Neural progenitor cell (in vitro differentiated cells): ENCODE measurements at regions not wholly inside any gene's neighbourhood (a gene's known extent, or its start where the extent isn't known, plus 50 kb on each side); places are given as distances from the start of the nearest gene placed in this dataset.

Experiments
- CTCF ChIP-seq: fragments of 200-600 bp; sonication (generic); IDR thresholded peaks from 2 replicates; pipeline ENCODE4 v1.5.1; 2017; ENCODE audit warnings: antibody characterized with exemption, mild to moderate bottlenecking
- EZH2 ChIP-seq: fragments of 200-600 bp; sonication (generic); IDR thresholded peaks from 2 replicates; pipeline ENCODE4 v1.6.1; 2017; ENCODE audit warnings: antibody characterized with exemption, mild to moderate bottlenecking, moderate library complexity
- EZH2phosphoT487 ChIP-seq: fragments of 200-600 bp; sonication (generic); IDR thresholded peaks from 2 replicates; pipeline ENCODE4 v1.6.1; 2017; ENCODE audit warnings: antibody characterized with exemption

DNA sequence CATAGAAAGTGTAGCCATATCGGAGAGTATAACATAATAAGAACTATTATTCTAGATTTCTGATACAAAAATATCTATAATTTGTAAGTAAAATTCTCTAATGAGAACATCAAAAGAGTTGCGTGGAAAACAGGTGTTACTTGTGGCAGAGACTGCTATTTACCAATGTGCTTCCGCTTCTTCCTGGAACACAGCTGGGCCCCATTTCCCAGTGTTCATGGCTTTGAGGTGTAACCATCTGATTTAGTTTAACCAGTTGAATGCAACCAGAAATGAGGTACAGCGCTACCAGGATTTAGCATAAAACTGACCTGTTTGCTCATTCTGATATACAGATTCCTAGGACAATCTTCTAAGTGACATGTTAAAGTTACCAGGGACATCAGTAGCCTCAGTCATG lies 1055.2 kb downstream of the IGSF11 start:
- TF ChIP-seq CTCF (no peak), EZH2phosphoT487 (no peak), EZH2 (no peak)
